ENCODE measurements at regions not wholly inside any gene's neighbourhood (a gene's known extent, or its start where the extent isn't known, plus 50 kb on each side); places are given as distances from the start of the nearest gene placed in this dataset.

DNA sequence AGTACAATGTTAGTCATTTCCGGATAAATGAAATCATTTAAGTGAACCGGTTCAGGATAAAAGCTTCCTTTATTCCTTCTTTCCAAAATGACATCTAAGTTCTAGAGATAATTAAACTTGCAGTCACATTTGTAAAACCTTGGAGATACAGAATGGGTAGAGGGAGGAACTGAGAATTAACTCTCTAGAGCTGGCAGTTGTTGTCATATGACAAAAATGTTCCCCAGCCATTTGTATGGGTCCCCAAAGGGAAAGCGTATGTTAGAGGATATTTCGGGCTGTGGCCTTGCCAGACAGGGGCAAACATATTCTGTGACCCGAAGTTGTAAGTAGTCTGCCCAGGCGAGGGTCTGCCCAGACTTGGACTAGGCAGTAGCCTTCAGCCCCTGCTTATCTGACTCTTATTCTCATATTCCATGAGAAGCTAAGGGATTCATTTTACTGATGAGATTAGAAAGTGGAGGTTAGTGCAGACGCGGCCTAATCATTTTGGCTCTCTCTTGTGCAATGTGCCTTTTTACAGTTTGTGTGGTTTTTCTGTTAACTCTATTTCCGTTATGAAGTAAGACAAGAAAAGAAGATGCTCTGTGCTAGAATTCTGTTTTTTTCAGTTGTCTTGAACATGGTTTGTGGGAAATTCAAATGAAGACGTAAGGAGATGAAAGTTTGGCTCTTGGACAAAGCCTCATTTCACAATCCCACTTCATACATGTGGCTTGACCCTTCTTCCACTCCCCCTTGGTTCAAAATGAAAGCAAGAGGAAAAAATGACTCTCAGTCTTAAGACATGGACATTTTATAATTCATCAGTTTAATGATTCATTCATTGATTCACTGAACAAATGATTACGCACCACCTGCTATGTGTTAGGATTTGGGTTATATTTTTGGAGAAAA lies 2394.2 kb upstream of the AGA start:
- no peak overlapping the region for H3K4me3 ChIP-seq (ENCODE audit: low read depth, low read length)
- no peak for DNase-seq (ENCODE audit: low read depth)

GRCh38 chr4:179843370-179843769 lies 2399.8 kb upstream of the TENM3 start:
- no peak overlapping the region for H3K4me3 ChIP-seq (ENCODE audit: low read depth, low read length)
- DNase-seq (ENCODE audit: low read depth) = no peak

DNA sequence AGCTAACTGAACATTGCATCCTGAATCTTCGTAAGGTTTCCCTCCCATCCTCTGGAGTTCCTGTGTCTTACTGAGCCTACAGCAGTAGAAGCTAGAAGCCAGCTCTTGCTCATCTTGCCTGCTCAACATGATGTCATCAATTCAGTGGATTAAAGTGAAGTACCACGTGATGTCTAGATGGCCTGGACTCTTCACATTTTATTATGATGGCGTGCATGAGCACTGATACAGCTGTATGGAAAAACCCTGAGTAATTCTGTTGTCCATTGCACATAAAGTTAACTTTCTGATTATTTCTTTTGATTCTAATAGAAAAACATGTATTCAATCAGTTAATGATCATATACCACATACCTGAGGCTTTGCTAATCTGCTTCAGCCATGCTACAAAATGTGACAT lies 2387.7 kb upstream of the TENM3 start:
- no peak for DNase-seq (ENCODE audit: low read depth)
- no peak overlapping the region for H3K4me3 ChIP-seq (ENCODE audit: low read depth, low read length)

GRCh38 chr4:179858221-179858620 lies 2385.0 kb upstream of the TENM3 start:
- no peak for DNase-seq (ENCODE audit: low read depth)
- H3K4me3 ChIP-seq (ENCODE audit: low read depth, low read length) = no peak overlapping the region

GRCh38 chr4:179867300-179867878 lies 2375.8 kb upstream of the TENM3 start:
- no peak overlapping the region for H3K4me3 ChIP-seq (ENCODE audit: low read depth, low read length)
- no peak for DNase-seq (ENCODE audit: low read depth)

DNA sequence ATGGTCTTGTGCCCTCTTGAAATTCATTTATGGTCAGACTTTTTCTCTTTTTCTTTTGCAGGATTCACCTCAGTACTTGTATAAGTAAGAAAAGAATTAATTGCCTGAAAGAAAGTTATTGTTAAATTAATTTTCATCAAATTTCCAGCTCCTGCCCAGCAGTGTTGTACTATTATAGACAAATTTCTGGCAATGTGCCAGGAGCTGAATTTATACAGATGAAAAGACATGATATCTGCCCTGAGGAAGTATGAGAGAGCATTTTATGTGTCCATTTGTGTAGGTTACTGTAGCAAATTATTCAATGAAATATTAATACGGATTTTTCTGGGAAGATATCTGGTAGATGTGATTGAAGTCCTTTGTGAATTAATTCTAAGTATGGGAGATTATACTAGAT lies 2371.5 kb upstream of the TENM3 start:
- DNase-seq (ENCODE audit: low read depth) = no peak
- H3K4me3 ChIP-seq (ENCODE audit: low read depth, low read length) = no peak overlapping the region

DNA sequence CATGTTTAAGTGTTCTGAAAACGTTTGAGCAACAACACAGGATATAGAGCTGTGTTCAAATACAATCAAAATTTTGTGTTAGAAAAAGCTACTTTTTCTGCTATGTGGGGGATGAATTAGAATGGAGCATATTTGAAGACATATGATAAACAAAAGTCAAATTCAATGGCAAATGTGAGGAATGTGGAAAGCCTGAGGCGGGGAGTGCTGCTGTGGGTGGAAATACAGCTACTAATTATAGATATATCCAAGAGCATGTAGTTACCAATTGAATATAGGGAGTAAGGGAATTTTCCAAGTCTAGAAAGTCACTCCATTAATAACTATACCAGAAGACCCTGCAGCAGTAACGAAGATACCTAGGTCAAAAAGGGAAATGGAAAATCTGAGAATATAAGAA lies 2370.4 kb upstream of the TENM3 start:
- no peak for DNase-seq (ENCODE audit: low read depth)

GRCh38 chr4:179880756-179881155 lies 2362.4 kb upstream of the TENM3 start:
- H3K4me3 ChIP-seq (ENCODE audit: low read depth, low read length) = no peak overlapping the region
- no peak for DNase-seq (ENCODE audit: low read depth)

More for the DNA sequence above, 2370.4 kb upstream of the TENM3 start:
- no peak overlapping the region for H3K4me3 ChIP-seq (ENCODE audit: low read depth, low read length)

GRCh38 chr4:179894066-179894778 lies 2349.0 kb upstream of the TENM3 start:
- DNase-seq (ENCODE audit: low read depth) = no peak
- no peak overlapping the region for H3K4me3 ChIP-seq (ENCODE audit: low read depth, low read length)

DNA sequence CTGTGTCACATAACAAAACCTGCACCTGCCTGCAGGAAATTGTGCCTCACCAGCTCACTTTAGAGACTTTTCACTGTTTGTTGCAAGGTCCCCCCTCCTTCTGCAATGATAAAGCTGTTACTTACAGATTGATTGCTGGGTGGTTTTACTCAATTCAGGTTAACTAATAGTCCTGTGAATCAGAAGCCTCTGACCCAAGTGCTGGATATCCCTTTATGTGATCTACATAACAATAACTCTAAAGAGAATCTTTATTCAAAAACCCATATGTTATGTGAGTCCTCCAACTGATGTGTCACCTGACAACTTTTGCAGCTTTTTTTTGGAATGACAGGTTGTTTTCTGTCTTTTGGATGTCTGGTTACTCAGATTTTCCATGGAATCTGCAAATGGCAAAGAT lies 2323.6 kb upstream of the TENM3 start:
- DNase-seq (ENCODE audit: low read depth) = no peak
- H3K4me3 ChIP-seq (ENCODE audit: low read depth, low read length) = no peak overlapping the region

DNA sequence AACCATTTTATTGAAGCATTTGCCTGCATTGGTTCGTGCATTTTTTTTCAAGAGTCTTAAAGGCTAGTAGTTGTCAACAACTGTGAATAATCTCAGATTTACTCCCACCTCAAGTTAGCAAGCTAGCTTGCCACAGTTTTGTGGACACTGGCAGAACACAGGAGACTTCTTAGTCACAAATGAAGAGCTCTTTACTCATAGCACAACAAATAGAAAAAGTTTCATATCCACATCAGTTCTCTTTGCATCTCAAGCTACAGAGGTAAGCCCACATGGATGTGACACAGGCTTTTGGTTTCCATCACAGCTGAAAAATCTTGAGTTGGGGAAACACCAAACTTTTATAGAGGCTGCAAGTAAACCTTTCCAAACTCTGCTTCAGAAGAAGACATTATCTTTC lies 2315.7 kb upstream of the TENM3 start:
- H3K4me3 ChIP-seq (ENCODE audit: low read depth, low read length) = no peak overlapping the region
- DNase-seq (ENCODE audit: low read depth) = no peak

DNA sequence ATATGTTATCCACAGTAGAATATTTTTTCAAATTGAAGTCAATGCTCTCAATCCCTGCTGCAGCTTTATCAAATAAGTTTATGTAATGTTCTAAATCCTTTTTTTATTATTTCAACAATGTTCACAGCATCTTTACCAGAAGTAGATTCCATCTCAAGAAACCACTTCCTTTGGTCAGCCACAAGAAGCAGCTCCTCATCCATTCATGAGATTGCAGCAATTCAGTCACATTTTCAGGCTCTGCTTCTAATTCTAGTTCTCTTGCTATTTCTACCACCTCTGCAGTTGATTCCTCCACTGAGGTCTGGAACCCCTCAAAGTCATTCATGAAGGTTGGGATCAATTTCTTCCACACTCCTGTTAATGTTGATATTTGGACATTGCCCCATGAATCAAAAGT lies 2301.3 kb upstream of the TENM3 start:
- no peak overlapping the region for H3K4me3 ChIP-seq (ENCODE audit: low read depth, low read length)
- no peak for DNase-seq (ENCODE audit: low read depth)

GRCh38 chr4:179976777-179977176 lies 2266.4 kb upstream of the TENM3 start:
- H3K4me3 ChIP-seq (ENCODE audit: low read depth, low read length) = no peak overlapping the region
- no peak for DNase-seq (ENCODE audit: low read depth)

- no peak for DNase-seq (ENCODE audit: low read depth)
- H3K4me3 ChIP-seq (ENCODE audit: low read depth, low read length) = no peak overlapping the region
Measured at GRCh38 chr4:179977378-179977777, 2265.8 kb upstream of the TENM3 start.

DNA sequence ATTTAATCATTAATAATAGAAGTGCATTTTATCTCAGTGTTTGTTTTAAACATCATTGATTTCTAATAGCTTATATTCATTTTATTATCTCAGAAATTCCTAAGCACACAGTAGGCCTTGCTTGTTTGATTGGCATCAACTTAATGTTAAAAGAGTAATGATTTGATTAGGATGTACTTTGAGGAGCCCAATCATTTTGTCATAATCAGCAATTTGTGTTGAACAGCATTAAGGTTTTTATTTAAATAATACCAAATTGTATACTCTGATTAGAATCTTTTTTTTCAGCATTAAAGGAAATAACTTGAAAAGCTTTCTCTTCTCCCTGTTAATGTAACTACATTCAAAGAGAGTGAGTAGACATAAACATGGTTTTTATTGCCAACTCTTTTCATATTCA lies 2262.0 kb upstream of the TENM3 start:
- no peak for DNase-seq (ENCODE audit: low read depth)
- H3K4me3 ChIP-seq (ENCODE audit: low read depth, low read length) = no peak overlapping the region

GRCh38 chr4:179989975-179990374 lies 2253.2 kb upstream of the TENM3 start:
- H3K4me3 ChIP-seq (ENCODE audit: low read depth, low read length) = no peak overlapping the region
- no peak for DNase-seq (ENCODE audit: low read depth)

GRCh38 chr4:180009316-180009715 lies 2233.9 kb upstream of the TENM3 start:
- no peak for DNase-seq (ENCODE audit: low read depth)
- no peak overlapping the region for H3K4me3 ChIP-seq (ENCODE audit: low read depth, low read length)

DNA sequence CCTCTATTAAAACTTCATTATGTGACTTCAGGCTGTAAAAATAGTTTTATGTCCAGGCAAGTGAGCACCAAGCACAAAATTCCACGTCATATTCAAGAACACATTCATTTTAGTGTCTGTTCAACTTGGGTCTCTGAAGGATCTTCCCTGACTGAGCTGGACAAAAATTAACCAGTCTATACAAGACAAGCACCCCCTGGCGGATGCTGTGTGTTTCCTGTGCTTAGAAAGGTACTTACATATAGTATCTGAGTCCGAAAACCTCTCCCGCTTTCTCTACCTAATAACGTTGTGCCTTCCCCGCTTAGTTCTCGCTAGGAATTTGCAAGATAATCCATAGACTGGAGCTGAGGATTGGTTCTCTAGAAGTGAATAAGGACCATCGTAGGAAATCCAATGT lies 2214.5 kb upstream of the TENM3 start:
- DNase-seq (ENCODE audit: low read depth) = no peak
- H3K4me3 ChIP-seq (ENCODE audit: low read depth, low read length) = no peak overlapping the region

GRCh38 chr4:180031330-180031729 lies 2211.9 kb upstream of the TENM3 start:
- no peak overlapping the region for H3K4me3 ChIP-seq (ENCODE audit: low read depth, low read length)
- DNase-seq (ENCODE audit: low read depth) = no peak

- no peak for DNase-seq (ENCODE audit: low read depth)
- H3K4me3 ChIP-seq (ENCODE audit: low read depth, low read length) = no peak overlapping the region
Measured at GRCh38 chr4:180041576-180041975, 2201.6 kb upstream of the TENM3 start.

GRCh38 chr4:180052629-180053028 lies 2190.6 kb upstream of the TENM3 start:
- DNase-seq (ENCODE audit: low read depth) = no peak
- H3K4me3 ChIP-seq (ENCODE audit: low read depth, low read length) = no peak overlapping the region

All from skeletal muscle cell (primary cell).